NCI-H82 treated with DMSO at 0.1 percent for 48 hours (cell line): ENCODE measurements at regions not wholly inside any gene's neighbourhood (a gene's known extent, or its start where the extent isn't known, plus 50 kb on each side); places are given as distances from the start of the nearest gene placed in this dataset.

Experiments used
- DNase-seq: peaks from one replicate; lab custom pipeline; 2025; ENCODE audit not compliant: unreplicated experiment; lab: John Stamatoyannopoulos, UW

DNA sequence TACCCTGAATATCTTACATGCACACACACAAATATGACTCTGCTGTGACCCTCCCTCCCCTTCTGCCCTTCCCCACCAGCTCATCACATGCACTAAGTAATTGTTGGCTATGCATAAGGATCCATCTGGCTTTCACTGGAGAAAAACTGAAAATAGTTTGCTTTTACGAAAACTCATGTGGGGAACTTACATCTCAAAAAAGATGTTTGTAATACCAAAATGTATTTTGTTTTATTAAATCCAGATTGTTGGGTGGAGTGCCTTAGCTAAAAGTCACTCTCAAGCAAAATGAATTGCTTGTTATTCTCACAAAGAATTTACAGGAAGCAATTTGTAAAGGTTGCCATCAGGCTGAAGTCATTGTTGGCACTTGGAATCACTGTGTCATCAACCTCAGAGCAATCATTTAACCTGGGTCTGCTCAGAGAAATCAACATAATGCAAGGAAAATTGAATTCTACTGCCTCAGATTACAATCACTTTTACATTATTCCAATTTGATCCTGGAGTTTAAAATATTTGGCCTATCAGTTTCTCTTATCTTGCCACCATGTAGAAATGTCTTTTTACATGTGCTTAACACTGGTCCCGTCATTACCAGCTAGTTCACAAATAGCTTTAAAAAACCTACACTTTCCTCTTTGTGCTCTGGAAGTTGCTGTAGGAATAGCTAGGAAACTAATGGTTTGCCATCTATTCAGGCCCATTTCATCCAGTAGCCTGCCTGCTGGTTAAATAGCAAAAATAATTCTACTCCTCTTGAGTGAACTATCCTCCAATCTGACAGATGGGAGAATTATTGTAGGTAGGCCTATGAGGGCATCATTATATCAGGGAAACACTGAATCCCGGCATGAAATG, 90.3 kb upstream of the TMEM17 start:
- no peak for DNase-seq

DNA sequence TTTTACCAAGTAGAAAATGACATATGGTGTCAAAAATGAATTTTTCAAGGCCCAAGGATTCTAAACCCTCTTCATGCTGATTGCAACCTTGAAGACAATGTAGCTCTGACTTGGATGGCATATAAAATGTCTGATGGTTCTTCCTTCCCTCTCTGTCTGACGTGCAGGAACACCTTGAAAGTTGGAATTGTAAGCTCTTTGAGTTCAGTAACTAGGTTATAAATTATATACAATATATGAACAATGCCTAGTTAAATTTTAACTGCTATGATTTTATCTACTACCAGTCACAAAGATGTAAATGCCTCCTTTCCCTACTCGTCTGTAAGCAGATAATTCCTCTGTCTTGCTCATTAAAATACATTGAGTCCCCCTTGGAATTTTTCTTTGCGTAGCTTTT, 89.5 kb upstream of the TMEM17 start:
- no peak for DNase-seq

DNA sequence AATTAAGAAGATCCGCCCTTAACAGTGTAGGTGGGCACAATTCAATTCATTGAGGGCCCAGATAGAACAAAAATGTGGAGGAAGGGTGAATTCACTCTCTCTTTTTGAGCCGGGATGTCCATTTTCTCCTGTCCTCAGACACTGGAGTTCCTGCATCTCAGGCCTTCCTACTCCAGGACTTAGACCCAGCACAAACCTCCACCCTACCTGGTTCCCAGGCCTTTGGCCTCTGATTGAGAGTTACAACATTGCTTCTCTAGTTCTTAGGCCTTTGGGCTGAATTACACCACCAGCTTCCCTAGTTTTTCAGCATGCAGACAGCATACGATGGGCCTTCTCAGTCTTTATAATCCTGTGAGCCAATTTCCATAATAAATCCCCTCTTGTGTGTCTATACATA, 87.8 kb upstream of the TMEM17 start:
- DNase-seq, result peak; percentile 31

DNA sequence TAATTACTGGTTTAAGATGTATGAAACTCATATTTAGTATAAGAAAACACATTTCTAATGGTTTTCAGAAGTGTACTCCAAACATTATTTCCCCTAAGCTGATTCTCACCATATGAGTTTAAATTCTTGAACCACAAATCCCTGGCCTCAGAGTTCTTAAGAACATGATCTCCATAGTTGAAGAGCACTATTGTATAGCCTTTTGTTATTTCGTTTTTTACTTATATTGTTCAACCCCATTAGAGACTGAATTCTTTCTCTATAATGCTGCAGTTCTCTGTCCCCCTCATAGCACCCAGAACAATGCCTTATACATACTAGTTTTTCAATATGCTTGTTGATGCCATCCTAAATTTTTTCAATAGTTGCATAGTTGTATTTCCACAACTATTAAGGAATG, 85.5 kb upstream of the TMEM17 start:
- no peak for DNase-seq

DNA sequence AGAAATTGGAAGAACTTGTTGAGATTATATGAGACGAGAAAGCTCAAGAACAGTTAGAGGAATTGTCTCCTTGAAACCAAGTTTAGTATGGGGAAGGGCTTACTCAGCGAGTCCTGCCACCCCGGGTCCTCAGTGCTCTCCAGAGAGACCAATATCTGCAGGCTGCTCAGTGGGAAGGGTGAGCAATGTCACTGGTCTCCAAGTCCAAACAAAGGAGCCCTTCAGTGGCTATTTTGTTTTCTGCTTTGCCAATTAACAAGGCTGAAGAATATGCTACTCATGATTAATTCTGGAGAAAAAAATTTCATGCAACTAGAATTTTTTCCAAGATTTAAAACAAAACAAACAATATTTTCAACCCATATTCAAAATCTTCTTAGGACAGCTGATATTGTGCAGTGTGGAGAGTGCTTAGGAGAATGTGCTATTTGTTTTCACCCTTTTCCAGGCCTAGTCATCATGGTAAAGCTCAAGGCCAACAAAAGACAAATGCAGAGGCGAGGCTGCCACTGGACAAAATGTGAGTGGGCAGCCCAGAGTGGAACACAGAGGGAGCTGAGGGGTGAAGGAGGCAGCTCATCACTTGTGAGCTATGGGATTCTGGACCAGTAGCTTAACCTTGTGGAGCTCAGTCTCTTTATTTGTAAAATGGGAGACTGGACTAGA, 83.8 kb upstream of the TMEM17 start:
- DNase-seq, result no peak

DNA sequence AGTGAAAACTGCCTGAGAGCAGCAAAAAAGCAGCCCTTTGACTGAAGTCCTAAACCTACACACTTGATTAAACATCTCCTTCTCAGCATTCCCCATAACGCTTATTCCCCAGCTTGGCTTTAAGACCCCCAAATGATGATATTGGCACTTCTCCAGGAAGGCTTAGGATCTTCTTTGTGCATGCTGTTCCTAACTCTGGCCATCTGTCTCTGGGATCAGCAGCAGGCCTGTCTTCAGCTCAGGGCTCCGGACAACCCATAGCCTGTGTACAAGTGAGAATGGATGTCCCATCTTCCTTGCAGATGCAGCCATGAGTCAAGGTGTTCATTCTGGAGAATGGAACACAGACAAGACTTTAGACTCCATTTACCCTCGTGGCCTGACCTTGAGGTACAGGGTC, 81.6 kb upstream of the TMEM17 start:
- peak; percentile 84 for DNase-seq

DNA sequence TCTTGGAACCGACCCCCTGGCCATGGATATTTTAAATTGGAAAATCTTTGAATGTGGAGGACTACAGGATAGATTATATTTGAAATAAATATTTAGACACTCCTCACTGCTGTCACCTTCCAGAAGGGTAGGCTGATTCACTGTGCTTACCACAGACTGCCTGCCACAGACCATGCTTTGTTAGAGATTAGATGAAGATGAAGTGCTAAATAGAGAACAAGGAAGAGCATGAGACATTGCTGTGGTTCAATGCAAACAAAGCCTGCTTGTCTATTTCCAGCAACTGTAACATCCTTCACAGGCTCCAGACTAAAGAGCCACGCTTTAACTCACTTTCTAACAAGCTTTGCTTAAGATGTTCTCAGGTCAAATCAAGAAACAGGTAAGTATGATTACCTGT, 81.0 kb upstream of the TMEM17 start:
- no peak for DNase-seq

DNA sequence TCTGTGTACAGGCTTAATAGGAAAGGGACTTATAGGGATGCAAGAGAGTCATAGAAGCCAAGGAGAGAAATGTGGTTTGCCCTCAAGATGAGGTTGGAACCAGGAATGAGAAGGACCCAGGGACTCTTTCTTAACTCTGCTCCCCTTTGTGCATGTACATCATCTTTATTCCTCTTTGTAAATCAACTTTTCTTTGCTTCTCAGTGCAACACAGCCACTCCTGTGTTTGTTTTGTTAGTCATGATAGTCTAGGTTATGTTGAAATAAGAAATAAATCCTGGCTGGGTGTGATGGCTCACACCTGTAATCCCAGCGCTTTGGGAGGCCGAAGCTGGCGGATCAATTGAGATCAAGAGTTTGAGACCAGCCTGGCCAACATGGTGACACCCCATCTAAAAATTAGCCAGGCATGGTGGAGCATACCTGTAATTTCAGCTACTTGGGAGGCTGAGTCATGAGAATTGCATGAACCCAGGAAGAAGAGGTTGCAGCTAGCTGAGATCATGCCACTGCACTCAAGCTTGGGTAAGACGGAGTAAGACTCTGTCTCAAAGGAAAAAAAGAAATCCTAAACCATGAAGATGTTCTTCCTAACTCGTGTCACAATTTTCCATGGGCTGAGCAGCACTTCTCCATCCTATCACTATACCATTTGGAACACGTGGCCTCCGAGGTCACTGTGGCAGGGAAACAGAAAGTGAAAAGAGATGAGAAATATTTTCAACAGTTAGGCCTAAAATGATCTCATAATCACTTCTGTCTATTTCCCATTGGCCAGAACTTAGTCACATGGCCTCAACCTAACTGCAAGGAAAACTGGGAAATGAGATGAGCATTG, 73.0 kb upstream of the TMEM17 start:
- DNase-seq, result no peak

DNA sequence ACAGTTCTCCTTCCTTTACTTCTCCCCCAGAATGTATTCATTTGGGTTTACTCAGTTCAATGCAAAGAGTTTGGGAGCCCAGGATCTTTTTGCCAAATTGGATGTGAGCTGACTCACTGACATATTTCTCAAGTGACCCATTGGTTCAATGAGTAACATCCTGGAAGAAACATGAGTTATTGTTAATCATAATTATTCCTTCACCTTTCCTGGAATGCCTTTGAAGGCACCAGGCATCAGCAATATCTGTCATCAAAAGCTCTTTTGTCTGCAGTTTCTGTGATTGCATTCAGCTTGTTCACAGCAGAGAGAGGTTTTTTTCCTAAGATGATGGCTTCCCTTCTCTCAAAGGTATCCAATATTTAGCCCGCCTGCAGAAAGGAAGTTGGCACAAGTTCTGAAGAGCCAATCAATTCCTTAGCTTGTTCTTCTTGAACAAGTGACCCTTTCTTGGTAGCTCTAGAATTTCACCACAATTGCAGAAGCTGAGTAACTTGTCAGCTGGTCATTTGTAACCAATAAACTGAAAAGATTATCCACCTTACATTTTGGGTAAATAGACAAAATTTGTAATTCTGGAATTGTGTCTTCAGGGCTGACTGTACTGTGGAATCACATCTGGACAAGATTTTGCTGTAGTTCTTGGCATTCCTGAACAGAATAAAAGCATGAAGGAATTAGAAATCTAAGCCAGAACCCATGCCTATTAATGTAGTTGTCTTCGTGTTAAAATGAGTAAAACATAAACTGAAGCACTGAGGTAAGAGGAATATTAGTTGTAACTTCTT, 72.2 kb upstream of the TMEM17 start:
- DNase-seq, result no peak

DNA sequence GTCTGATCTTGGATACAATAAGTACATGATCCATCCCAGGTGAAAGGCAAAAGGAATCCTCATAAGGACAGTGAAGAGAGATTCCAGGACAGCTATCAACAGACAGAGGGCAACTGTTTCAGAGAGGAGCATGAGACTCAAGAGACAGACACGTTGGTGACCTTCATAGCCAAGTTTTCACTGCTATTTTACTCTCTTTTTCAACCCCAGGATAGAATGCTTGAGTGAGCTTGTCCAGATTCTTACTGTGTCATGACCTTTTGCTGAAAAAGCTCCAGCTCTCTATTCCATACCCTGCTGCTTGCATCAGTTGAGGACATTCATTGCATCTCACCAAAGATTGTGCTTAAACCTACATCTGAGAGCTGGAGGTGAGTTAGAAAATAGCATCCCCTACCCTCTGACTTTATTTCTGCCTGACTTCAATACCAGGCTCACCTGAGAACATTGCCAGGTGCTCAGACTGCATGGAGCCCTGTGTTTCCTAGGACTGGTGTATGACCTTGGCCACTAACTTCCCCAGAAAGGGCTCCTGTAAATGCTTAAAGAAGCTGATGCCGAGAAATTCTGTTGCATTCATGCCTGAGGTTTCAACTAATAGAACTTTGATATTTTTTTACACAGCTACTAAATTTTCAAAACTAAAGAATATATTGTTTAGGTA, 70.4 kb upstream of the TMEM17 start:
- no peak for DNase-seq

DNA sequence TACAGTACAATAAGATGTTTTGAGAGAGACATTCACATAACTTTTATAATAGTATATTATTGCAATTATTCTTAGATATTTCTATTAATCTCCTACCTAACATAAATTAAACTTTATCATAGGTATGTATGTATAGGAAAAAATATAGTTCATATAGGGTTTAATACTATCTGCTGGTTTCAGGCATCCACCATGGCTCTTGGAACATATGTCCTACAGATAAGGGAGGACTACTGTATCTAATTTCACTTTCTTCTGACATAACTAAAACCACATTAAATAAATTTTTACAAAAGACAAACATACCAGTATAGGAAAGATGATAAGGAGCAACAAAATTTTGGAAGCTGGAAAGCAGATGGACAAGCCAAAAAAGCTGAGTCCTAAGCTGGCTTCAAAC, 67.9 kb upstream of the TMEM17 start:
- no peak for DNase-seq

DNA sequence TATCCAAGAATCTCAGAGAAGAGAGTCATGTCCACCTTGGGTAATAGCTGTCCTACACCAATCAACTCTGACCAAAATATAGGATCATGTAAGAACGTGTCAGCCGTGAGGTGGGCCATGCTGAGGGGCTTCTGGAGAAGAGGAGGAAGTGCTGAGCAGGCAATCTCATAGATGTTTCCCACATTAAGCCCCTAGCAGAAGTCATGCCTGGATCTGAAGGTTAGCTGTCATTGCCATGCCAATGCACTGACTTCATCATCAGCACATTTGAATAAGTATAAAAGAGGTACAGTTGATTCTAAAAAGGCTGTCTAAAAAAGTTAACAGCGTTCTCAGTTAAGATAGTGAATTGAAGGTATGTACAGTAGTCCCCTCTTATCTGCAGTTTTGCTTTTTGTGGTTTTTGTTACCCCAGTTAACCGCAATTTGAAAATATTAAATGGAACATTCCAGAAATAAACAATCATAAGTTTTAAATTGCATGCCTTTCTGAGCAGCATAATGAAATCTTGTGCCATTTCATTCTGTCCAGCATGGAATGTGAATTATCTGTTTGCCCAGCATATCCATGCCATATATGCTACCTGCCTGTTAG, 67.2 kb upstream of the TMEM17 start:
- DNase-seq, result no peak

DNA sequence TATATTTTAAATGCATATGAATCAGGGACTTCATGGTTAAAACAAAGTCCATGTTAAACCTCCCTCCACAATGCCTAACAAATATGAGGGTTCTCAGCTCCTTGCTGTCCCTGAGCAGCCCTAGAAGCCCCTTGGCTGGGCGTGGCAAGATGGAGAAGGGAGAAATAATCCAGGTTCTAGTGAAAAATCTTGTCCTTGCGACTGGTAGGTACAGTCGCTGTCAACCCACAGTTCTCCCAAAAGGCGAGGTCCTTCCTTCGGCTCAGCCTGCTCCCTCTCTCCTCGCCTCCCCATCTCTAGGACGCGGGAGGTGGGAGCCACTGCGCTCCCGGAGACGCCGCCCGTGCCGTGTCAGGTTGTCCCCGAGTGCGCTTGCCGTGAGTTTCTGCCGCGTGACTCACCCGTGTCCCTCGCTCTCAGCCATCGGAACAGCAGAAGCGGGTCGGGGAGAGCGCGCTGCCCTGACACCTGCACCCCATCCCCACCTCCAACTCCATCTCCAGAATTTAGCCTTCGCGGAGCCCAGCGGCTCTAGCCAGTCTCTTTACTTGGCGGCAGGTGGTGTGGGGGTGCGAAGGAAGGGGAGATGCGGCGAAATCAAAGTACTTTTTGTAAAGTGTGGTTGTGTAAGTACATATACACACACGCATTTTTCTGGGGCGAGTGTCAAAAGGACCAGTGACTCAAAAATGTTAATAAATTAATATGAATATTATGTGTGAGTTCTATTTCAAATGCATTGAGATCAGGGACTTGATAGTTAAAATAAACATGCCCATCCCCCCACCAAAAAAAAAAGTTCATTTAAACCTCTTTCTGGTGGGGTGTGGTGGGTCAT, 65.1 kb upstream of the TMEM17 start:
- no peak for DNase-seq

DNA sequence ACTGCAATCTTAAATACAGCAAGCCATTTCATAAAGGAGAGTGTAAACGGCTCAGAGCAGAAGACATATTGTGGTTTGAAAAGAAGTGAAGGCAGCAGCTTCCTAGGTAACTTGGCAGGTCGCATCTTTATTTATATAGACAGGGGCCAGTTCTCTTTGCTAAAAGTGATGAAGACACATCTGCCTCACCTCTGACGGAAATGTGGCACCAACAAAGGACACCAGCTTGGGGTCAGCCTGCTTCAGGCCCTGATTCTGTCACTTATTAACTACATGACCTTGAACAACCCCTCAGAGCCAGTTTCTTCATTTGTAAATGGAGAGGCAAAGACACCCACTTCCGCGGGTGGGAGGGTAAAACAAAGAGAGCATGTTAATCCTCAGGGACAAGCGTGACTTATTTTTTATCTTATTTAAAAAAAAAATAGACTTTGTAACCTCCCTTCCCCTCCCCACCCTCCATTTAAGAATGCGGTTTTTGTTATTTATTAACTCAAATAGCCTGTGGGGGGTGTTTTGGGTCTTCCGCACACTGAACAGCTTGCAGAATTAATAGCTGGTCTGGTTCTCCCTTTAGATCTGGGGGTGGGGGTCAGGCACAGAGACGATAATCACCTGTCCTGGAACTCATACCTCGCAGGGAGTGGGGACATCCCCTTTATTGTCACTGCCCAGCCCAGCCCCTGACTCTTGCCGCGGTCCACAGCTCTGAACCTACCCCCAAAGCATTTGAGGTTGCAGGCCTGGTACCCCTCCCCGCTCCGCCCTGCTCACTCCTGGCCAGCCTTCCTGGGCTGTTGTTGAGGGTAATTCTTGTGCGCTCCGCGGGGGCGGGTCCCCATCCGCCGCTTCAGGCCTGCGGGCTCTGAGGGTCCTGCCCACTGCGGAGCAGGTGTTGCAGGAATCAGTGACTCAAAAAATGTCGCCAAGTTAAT, 64.2 kb upstream of the TMEM17 start:
- no peak for DNase-seq

DNA sequence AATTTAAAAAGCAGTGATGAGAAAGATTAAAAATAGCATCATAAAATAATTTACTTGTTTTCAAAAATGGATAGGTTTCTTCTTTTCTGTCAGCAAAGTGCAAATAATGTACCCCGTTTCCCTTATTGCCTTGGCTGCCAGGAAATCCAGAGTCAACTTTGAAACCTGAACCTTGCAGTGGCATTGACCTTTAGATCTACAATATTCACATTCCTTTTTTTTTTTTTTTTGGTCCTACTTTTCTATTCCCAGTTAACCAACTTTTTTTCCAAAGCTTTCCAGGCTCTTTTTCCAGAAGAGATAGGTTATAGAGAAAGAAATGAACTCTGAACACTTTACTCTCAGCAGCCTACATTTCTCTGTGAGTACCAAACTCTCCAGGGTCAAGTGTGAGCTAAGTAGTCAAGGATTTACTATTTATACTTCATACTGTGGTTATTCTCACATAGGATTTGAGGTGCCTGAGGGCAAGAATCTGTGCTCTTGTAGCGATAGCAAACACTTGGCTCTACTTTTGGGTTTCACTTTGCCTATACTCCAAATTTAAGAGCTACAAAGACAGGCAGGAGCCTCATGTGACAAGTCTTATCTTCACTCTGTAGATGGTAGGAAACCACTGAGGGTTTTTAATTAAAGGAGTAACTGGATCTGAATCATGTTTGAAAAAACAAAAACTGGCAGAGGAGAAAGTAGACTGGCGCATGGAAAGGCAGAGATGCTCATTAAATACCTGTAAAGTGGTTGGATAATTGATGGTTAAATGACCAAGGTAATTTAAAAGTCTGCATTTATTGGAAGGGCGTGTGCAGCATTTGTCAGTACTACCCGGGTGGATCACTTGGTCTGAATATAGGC, 63.2 kb upstream of the TMEM17 start:
- no peak for DNase-seq

DNA sequence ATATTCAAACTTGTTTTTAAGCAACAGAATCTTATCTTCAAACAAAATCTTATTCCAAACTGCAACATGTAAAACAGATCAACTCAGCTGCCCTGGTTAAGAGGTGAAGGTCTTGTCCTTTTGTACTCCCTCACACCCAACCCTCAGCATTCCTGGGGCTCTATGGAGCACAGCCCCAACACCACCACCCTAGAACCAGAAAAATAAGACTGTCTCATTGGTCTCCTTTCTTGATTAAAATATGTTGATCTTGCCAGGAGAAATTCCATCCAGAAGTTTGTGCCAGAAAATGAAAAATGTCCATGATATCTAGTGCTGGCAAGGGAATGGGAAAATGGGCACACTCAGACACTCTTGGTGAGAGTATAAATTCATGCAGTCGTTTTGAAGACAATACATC, 62.1 kb upstream of the TMEM17 start:
- DNase-seq, result no peak

DNA sequence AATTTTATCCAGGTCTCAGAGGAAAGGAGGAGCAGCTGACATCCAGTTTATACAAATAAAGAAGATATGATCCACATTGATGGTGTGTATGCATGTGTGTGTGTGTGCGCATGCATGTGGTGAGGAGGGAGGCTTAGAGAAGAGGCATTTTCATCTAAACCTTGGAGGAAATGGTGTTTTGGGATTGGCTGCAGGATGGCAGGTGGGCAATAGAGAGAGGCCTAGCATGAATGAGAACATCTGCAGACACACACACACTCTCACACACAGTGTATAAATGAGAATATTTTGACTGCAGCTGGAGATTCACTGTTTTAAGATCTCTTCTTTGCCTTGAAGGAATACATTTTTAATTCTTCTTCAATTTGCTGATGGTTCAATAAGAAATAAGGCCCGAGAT, 61.7 kb upstream of the TMEM17 start:
- DNase-seq, result no peak
